Liver (tissue), 8 donors: ENCODE measurements at regions not wholly inside any gene's neighbourhood (a gene's known extent, or its start where the extent isn't known, plus 50 kb on each side); places are given as distances from the start of the nearest gene placed in this dataset.

ENCODE experiments used
- DNase-seq: peaks from one replicate; pipeline ENCODE4 v3.0.0-alpha.2; 2017; ENCODE audit warnings: low spot score
- H3K27ac ChIP-seq, 2 donors: one replicate each; pipeline ENCODE4 v1.7.0; 2013; ENCODE audit warnings: inconsistent platforms in 2 of 2, low read length in 2 of 2, control low read depth in 1 of 2, low read depth in 1 of 2, mild to moderate bottlenecking in 1 of 2
- H3K27me3 ChIP-seq, 4 donors: one replicate each; pipeline versions ENCODE4 v1.6.1 to v1.7.0; 2013; ENCODE audit warnings: low read length in 3 of 4, inconsistent platforms in 1 of 4, mild to moderate bottlenecking in 1 of 4, moderate library complexity in 1 of 4; ENCODE audit not compliant: control insufficient read depth in 4 of 4, insufficient read depth in 4 of 4
- H3K36me3 ChIP-seq, 4 donors: one replicate each; pipeline versions ENCODE4 v1.6.1 to v1.7.0; 2013; ENCODE audit warnings: low read length in 3 of 4, mild to moderate bottlenecking in 3 of 4, low read depth in 1 of 4, moderate library complexity in 1 of 4; ENCODE audit not compliant: control insufficient read depth in 4 of 4, insufficient read depth in 3 of 4
- H3K4me1 ChIP-seq, 4 donors: one replicate each; pipeline versions ENCODE4 v1.6.1 to v1.7.0; 2013; ENCODE audit warnings: low read length in 3 of 4, mild to moderate bottlenecking in 3 of 4, moderate library complexity in 1 of 4; ENCODE audit not compliant: control insufficient read depth in 4 of 4, insufficient read depth in 4 of 4
- H3K4me3 ChIP-seq, 3 donors: one replicate each; pipeline versions ENCODE4 v1.6.1 to v1.7.0; 2013; ENCODE audit warnings: low read length in 3 of 3, control low read depth in 1 of 3, low read depth in 1 of 3, mild to moderate bottlenecking in 1 of 3
- H3K9ac ChIP-seq, 2 donors: one replicate each; pipeline ENCODE4 v1.7.0; 2013; ENCODE audit warnings: low read length in 2 of 2, mild to moderate bottlenecking in 2 of 2, moderate library complexity in 2 of 2, control low read depth in 1 of 2, low read depth in 1 of 2
- H3K9me3 ChIP-seq, 4 donors: one replicate each; pipeline versions ENCODE4 v1.6.1 to v1.7.0; 2013; ENCODE audit warnings: low read length in 3 of 4; ENCODE audit not compliant: control insufficient read depth in 4 of 4
- FOXA1 ChIP-seq: IDR thresholded peaks from 2 replicates; pipeline ENCODE4 v1.6.1; 2016; ENCODE audit warnings: antibody characterized with exemption
- FOXA2 ChIP-seq: IDR thresholded peaks from 2 replicates; pipeline ENCODE4 v1.6.1; 2016; ENCODE audit warnings: antibody characterized with exemption
- HNF4A ChIP-seq, 2 donors: conservative IDR thresholded peaks; 2 replicates each; pipeline ENCODE4 v1.6.1; 2016; ENCODE audit warnings: antibody characterized with exemption in 2 of 2, mild to moderate bottlenecking in 2 of 2
- HNF4G ChIP-seq: IDR thresholded peaks from 2 replicates; pipeline ENCODE4 v1.6.1; 2016; ENCODE audit warnings: antibody characterized with exemption
- JUND ChIP-seq, 2 donors: IDR thresholded peaks; 2 replicates each; pipeline ENCODE4 v1.6.1; 2016; ENCODE audit warnings: antibody characterized with exemption in 2 of 2
- NR2F2 ChIP-seq: IDR thresholded peaks from 2 replicates; pipeline ENCODE4 v1.6.1; 2016; ENCODE audit warnings: antibody characterized with exemption
- RAD21 ChIP-seq, 2 donors: IDR thresholded peaks; 2 replicates each; pipeline ENCODE4 v1.6.1; 2016; ENCODE audit warnings: antibody characterized with exemption in 2 of 2, mild to moderate bottlenecking in 2 of 2
- RXRA ChIP-seq, 2 donors: IDR thresholded peaks; 2 replicates each; pipeline ENCODE4 v1.6.1; 2017 to 2018; ENCODE audit warnings: antibody characterized with exemption in 2 of 2, mild to moderate bottlenecking in 1 of 2
- TAF1 ChIP-seq: conservative IDR thresholded peaks from 2 replicates; pipeline ENCODE4 v1.6.1; 2016; ENCODE audit warnings: antibody characterized with exemption, mild to moderate bottlenecking
- YY1 ChIP-seq: IDR thresholded peaks from 2 replicates; pipeline ENCODE4 v1.6.1; 2016; ENCODE audit warnings: antibody characterized with exemption, mild to moderate bottlenecking
- WGBS: extraction: QIAGEN DNeasy Blood & Tissue Kit; methylation state at CpG from one replicate; pipeline ENCODE4 v1.1.7; 2013; 5-methylcytosine and 5-hydroxymethylcytosine counted together
- TF ChIP-seq, protein P1 (sequence below): IDR thresholded peaks from 2 replicates; pipeline ENCODE4 v1.6.1; 2016; ENCODE audit warnings: antibody characterized with exemption, mild to moderate bottlenecking
- TF ChIP-seq, protein P2 (sequence below): IDR thresholded peaks from 2 replicates; pipeline ENCODE4 v1.6.1; 2016; ENCODE audit warnings: antibody characterized with exemption
- TF ChIP-seq, protein P3 (sequence below): IDR thresholded peaks from 2 replicates; pipeline ENCODE4 v1.6.1; 2016; ENCODE audit warnings: antibody characterized with exemption
- TF ChIP-seq, protein P4 (sequence below): fragments of 150-350 bp; IDR thresholded peaks from 2 replicates; pipeline ENCODE4 v1.5.1; 2017; ENCODE audit warnings: improper control_type of control experiment, low read depth, low read length; ENCODE audit not compliant: missing input control
- donor health status: healthy.
- donor health status: healthy.
- donor health status: healthy.
- donor health status: healthy.
- donor health status: healthy.

DNA sequence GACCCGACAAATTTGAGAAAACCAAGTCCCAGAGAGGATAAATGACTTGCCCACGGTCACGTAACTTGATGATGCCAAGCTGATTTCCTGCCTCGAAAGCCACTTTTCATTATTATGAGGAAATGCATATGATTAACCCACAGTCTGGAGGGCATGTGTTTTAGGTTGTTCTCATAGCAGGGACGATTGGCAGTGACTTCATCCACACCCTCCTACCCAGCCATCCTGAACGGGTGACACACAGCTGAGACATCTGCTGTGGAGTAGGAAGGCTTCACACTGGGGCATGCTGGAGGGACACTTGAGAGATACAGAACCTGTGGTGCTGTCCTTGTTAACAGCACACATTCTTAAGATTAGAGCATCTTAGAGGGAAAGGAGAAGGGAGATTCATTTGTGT, 65.4 kb upstream of the WDFY2 start:
- peak overlapping the region in 1 of 2 donors; percentile 86 for H3K27ac ChIP-seq
- no peak overlapping the region for H3K4me3 ChIP-seq
- no peak for DNase-seq
- H3K9ac ChIP-seq, result no peak overlapping the region
- TF ChIP-seq RXRA (IDR thresholded peaks at IDR 0.05) (no peak), HNF4A (conservative IDR thresholded peaks at IDR 0.05) (no peak)
- TF ChIP-seq, protein P1, sequence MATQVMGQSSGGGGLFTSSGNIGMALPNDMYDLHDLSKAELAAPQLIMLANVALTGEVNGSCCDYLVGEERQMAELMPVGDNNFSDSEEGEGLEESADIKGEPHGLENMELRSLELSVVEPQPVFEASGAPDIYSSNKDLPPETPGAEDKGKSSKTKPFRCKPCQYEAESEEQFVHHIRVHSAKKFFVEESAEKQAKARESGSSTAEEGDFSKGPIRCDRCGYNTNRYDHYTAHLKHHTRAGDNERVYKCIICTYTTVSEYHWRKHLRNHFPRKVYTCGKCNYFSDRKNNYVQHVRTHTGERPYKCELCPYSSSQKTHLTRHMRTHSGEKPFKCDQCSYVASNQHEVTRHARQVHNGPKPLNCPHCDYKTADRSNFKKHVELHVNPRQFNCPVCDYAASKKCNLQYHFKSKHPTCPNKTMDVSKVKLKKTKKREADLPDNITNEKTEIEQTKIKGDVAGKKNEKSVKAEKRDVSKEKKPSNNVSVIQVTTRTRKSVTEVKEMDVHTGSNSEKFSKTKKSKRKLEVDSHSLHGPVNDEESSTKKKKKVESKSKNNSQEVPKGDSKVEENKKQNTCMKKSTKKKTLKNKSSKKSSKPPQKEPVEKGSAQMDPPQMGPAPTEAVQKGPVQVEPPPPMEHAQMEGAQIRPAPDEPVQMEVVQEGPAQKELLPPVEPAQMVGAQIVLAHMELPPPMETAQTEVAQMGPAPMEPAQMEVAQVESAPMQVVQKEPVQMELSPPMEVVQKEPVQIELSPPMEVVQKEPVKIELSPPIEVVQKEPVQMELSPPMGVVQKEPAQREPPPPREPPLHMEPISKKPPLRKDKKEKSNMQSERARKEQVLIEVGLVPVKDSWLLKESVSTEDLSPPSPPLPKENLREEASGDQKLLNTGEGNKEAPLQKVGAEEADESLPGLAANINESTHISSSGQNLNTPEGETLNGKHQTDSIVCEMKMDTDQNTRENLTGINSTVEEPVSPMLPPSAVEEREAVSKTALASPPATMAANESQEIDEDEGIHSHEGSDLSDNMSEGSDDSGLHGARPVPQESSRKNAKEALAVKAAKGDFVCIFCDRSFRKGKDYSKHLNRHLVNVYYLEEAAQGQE, result no peak
- TF ChIP-seq, protein P2, sequence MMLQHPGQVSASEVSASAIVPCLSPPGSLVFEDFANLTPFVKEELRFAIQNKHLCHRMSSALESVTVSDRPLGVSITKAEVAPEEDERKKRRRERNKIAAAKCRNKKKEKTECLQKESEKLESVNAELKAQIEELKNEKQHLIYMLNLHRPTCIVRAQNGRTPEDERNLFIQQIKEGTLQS, result no peak
- H3K27me3 ChIP-seq, result no peaks in the 10 kb centered on the region
- peaks cover 0 to 3% (median 1%) of the 10 kb centered on the region in 4 donors for H3K9me3 ChIP-seq
- no peaks in the 10 kb centered on the region for H3K36me3 ChIP-seq
- peaks cover 4 to 25% (median 8%) of the 10 kb centered on the region in 4 donors for H3K4me1 ChIP-seq
- WGBS, result 78% methylated on average over 6 of the region's 6 CpGs

DNA sequence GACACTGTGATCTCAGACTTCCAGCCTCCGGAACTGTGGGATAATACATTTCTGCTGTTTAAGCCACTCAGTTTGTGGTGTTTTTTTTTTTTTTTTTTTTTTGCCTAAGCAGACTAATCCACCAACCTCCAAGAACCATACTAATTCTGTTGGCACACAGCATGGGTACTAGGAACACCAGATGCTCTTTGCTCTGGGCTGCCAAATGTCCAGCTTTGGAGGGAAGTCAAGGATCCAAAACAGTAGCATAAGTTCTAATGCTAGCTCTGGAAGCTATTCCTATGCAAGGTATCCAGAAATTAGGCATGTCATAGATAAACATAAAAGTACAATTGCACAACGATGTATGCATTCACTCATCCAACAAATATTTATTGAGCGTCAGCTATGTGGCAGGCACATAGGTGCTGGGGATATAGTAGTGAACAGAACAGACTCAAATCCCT, 64.5 kb upstream of the WDFY2 start:
- peaks cover 0 to 3% (median 1%) of the 10 kb centered on the region in 4 donors for H3K9me3 ChIP-seq
- TF ChIP-seq RAD21 (IDR thresholded peaks at IDR 0.05) (peak in 1 of 2 donors; percentile 28), YY1 (peak; percentile 14), HNF4G (no peak), NR2F2 (no peak), HNF4A (conservative IDR thresholded peaks at IDR 0.05) (peak; percentile 55 to 69)
- TF ChIP-seq, protein P3, sequence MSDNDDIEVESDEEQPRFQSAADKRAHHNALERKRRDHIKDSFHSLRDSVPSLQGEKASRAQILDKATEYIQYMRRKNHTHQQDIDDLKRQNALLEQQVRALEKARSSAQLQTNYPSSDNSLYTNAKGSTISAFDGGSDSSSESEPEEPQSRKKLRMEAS, result peak; percentile 5
- H3K27ac ChIP-seq, result peak overlapping the region; percentile 86 to 93
- H3K9ac ChIP-seq, result peak overlapping the region; percentile 50 to 91
- H3K4me1 ChIP-seq, result peaks cover 5 to 25% (median 9%) of the 10 kb centered on the region in 4 donors
- WGBS, result 46% methylated on average over 3 of the region's 3 CpGs
- H3K4me3 ChIP-seq, result peak overlapping the region in 1 of 3 donors; percentile 1
- no peaks in the 10 kb centered on the region for H3K27me3 ChIP-seq
- H3K36me3 ChIP-seq, result no peaks in the 10 kb centered on the region
- no peak for DNase-seq

DNA sequence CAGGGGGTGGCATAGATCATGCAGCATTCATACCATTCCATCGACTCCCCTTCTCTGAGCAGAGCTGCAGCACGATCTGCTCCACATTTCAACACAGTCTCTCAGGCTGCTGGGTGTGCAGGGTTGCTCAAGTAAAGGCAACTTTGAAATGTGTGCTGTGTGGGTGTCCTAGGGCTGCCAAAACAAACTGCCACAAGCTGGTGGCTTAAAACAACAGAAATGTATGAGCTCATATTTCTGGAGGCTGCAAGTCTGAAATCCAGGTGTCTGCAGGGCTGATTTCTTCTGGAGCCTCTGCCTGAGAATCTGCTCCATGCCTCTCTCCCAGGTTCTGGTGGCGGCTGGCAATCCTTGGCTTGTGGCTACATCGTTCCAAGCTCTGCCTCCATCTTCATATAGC, 63.7 kb upstream of the WDFY2 start:
- 54% methylated on average over 4 of the region's 4 CpGs for WGBS
- Histone ChIP-seq H3K9ac (peak overlapping the region; percentile 64 to 71), H3K36me3 (no peaks in the 10 kb centered on the region), H3K9me3 (peaks cover 0 to 3% (median under 1%) of the 10 kb centered on the region in 4 donors), H3K27ac (peak overlapping the region; percentile 86 to 93), H3K4me1 (peaks cover 5 to 25% (median 10%) of the 10 kb centered on the region in 4 donors), H3K27me3 (no peaks in the 10 kb centered on the region), H3K4me3 (peak overlapping the region in 1 of 3 donors; percentile 1)
- no peak for DNase-seq
- TF ChIP-seq RAD21 (IDR thresholded peaks at IDR 0.05) (peak in 1 of 2 donors; percentile 73), FOXA1 (no peak), RXRA (IDR thresholded peaks at IDR 0.05) (peak; percentile 78 to 79), HNF4A (conservative IDR thresholded peaks at IDR 0.05) (peak; percentile 69 to 80), TAF1 (peak; percentile 87), JUND (IDR thresholded peaks at IDR 0.05) (peak; percentile 73 to 82), NR2F2 (no peak), FOXA2 (peak; percentile 73)
- TF ChIP-seq, protein P1, result peak; percentile 81
- TF ChIP-seq, protein P3, result peak; percentile 21
- TF ChIP-seq, protein P2, result no peak
- TF ChIP-seq, protein P4, sequence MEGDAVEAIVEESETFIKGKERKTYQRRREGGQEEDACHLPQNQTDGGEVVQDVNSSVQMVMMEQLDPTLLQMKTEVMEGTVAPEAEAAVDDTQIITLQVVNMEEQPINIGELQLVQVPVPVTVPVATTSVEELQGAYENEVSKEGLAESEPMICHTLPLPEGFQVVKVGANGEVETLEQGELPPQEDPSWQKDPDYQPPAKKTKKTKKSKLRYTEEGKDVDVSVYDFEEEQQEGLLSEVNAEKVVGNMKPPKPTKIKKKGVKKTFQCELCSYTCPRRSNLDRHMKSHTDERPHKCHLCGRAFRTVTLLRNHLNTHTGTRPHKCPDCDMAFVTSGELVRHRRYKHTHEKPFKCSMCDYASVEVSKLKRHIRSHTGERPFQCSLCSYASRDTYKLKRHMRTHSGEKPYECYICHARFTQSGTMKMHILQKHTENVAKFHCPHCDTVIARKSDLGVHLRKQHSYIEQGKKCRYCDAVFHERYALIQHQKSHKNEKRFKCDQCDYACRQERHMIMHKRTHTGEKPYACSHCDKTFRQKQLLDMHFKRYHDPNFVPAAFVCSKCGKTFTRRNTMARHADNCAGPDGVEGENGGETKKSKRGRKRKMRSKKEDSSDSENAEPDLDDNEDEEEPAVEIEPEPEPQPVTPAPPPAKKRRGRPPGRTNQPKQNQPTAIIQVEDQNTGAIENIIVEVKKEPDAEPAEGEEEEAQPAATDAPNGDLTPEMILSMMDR, result no peak
